ENCODE measurements at regions not wholly inside any gene's neighbourhood (a gene's known extent, or its start where the extent isn't known, plus 50 kb on each side); places are given as distances from the start of the nearest gene placed in this dataset.

DNA sequence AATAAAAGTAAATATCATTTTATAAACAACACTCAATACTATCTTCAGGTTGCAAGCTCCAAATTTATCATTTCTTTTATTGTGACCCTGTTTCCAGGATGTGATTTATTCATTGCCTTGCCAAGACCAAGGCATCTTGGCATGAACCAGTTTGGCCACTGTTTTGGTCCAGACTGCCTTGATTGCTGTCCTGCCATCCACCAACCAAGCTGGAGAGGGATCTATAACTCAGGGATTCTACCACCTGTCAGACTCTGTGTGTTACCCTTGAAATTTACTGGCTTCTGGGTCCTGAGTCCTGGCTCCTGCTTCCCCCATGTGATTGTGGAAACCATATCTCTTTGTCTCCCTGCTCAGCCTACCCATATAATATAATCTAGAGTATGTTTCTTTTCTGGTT is 343.0 kb downstream of the GPAM start:
- H4K20me1 ChIP-seq (replicated peaks; ENCODE audit: control insufficient read depth, extremely low read depth, insufficient read depth, low read length) = no peaks in the 10 kb centered on the region
- no peak overlapping the region for H3K4me2 ChIP-seq (ENCODE audit: insufficient read depth, low read length)
- dilution Hi-C loops (cut with MboI; ENCODE audit: extremely low pct_ligation_motif_present, low sequenced_read_pairs) (no loop called here), intact Hi-C loops (cut with micrococcal nuclease) (no loop called here)
- ChIA-PET POLR2A (no interaction called here), CTCF (no interaction called here)
- H3K4me3 ChIP-seq (replicated peaks in 1 of 3; ENCODE audit: insufficient read depth in 1 of 3, low read depth in 1 of 3, low read length in 3 of 3) = no peak overlapping the region
- H3K9me1 ChIP-seq (replicated peaks; ENCODE audit: control insufficient read depth, extremely low read depth, insufficient read depth, low read length) = no peaks in the 10 kb centered on the region
- no peak overlapping the region for H3K27ac ChIP-seq (ENCODE audit: insufficient read depth, low read depth, low read length)
- no peak overlapping the region for H2AFZ ChIP-seq (ENCODE audit: low read depth, low read length)
- no peaks in the 10 kb centered on the region for H3K79me2 ChIP-seq (ENCODE audit: control insufficient read depth, insufficient read depth, low read length)
- FAIRE-seq = no peak
- no peaks in the 10 kb centered on the region for H3K27me3 ChIP-seq (ENCODE audit: control insufficient read depth in 2 of 2, insufficient read depth in 2 of 2, low read length in 2 of 2)
- no peak for DNase-seq (ENCODE audit: low read depth, low spot score)
- TF ChIP-seq, protein P1, sequence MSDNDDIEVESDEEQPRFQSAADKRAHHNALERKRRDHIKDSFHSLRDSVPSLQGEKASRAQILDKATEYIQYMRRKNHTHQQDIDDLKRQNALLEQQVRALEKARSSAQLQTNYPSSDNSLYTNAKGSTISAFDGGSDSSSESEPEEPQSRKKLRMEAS (IDR thresholded peaks at IDR 0.05; ENCODE audit: insufficient read depth, insufficient read length) = no peak
- no peak for TF ChIP-seq FOS (IDR thresholded peaks at IDR 0.05; ENCODE audit: borderline replicate concordance, insufficient read depth, low read length)
- no peak for TF ChIP-seq POLR2AphosphoS5 (IDR thresholded peaks at IDR 0.05; ENCODE audit: insufficient read depth, low read depth, low read length)
- no peak for TF ChIP-seq JUN (IDR thresholded peaks at IDR 0.05; ENCODE audit: borderline replicate concordance, insufficient read depth, insufficient read length, low read depth)
- no peak for TF ChIP-seq POLR2A (IDR thresholded peaks at IDR 0.05; ENCODE audit: low read depth, low read length)
- TF ChIP-seq, protein P2, sequence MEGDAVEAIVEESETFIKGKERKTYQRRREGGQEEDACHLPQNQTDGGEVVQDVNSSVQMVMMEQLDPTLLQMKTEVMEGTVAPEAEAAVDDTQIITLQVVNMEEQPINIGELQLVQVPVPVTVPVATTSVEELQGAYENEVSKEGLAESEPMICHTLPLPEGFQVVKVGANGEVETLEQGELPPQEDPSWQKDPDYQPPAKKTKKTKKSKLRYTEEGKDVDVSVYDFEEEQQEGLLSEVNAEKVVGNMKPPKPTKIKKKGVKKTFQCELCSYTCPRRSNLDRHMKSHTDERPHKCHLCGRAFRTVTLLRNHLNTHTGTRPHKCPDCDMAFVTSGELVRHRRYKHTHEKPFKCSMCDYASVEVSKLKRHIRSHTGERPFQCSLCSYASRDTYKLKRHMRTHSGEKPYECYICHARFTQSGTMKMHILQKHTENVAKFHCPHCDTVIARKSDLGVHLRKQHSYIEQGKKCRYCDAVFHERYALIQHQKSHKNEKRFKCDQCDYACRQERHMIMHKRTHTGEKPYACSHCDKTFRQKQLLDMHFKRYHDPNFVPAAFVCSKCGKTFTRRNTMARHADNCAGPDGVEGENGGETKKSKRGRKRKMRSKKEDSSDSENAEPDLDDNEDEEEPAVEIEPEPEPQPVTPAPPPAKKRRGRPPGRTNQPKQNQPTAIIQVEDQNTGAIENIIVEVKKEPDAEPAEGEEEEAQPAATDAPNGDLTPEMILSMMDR (IDR thresholded peaks at IDR 0.05; ENCODE audit: extremely low read depth in 1 of 2, insufficient read depth in 1 of 2, low read depth in 1 of 2, low read length in 2 of 2) = no peak
- no peak for TF ChIP-seq EZH2 (IDR thresholded peaks at IDR 0.05; ENCODE audit: borderline replicate concordance, low read depth, low read length, severe bottlenecking)
- TF ChIP-seq GATA2 (IDR thresholded peaks at IDR 0.05; ENCODE audit: insufficient read depth, insufficient read length, low read depth, low read length) = no peak
- TF ChIP-seq MYC (IDR thresholded peaks at IDR 0.05; ENCODE audit: low read depth, low read length) = no peak
- H3K9me3 ChIP-seq (replicated peaks; ENCODE audit: control insufficient read depth, insufficient read depth, low read length) = peaks cover under 1% of the 10 kb centered on the region
- no peaks in the 10 kb centered on the region for H3K36me3 ChIP-seq (ENCODE audit: control insufficient read depth in 2 of 2, extremely low read depth in 1 of 2, insufficient read depth in 2 of 2, low read length in 2 of 2)
- no TSS peak for BruUV-seq (replicated peaks)
- no peaks in the 10 kb centered on the region for H3K4me1 ChIP-seq (ENCODE audit: control insufficient read depth, extremely low read depth, insufficient read depth, low read length)
- no peak overlapping the region for H3K9ac ChIP-seq (replicated peaks; ENCODE audit: extremely low read depth, insufficient read depth, low read length)

All from endothelial cell of umbilical vein (primary cell).